Mucosa of descending colon (tissue), 3 donors: ENCODE measurements at regions not wholly inside any gene's neighbourhood (a gene's known extent, or its start where the extent isn't known, plus 50 kb on each side); places are given as distances from the start of the nearest gene placed in this dataset.
A peak's percentile ranks its signal among the peaks of the same experiment; 100 is the strongest.

ENCODE experiments used
- ATAC-seq: fragments of 200-7000 bp; cut with Tn5 transposase; one replicate; pipeline ENCODE4 v1.9.1; 2020; ENCODE audit warnings: mild to moderate bottlenecking, moderate library complexity
- DNase-seq, 3 donors: peaks; one replicate each; pipeline ENCODE4 v3.0.0-alpha.2; 2020
- H3K36me3 ChIP-seq: fragments of 200-600 bp; one replicate; pipeline ENCODE4 v1.8.0; 2021; ENCODE audit warnings: low read depth, mild to moderate bottlenecking
- H3K4me1 ChIP-seq: fragments of 200-600 bp; one replicate; pipeline ENCODE4 v1.8.0; 2021; ENCODE audit warnings: low read depth, mild to moderate bottlenecking
- H3K4me3 ChIP-seq: fragments of 200-600 bp; one replicate; pipeline ENCODE4 v1.8.0; 2021; ENCODE audit warnings: mild to moderate bottlenecking
- H3K9me3 ChIP-seq: fragments of 200-600 bp; one replicate; pipeline ENCODE4 v1.8.0; 2021; ENCODE audit warnings: mild to moderate bottlenecking
- CTCF ChIP-seq: fragments of 200-600 bp; IDR thresholded peaks from one replicate; pipeline ENCODE4 v1.8.0; 2022; ENCODE audit warnings: antibody characterized with exemption, mild to moderate bottlenecking
- intact Hi-C, 2 donors: fragments of 100-400 bp; cut with DNase I in 1 of 2; cut with micrococcal nuclease in 1 of 2; formaldehyde crosslinking; loops; one replicate each; pipeline versions ENCODE4 v1.11.0 to v1.11.1; 2022; cut with DNase I, micrococcal nuclease
- donor health status: DM: no; HTN: no; CAD: no; lungs with moderate emphysema.
- donor health status: DM: no; HTN: no; CAD: no.
- donor health status: DM: no; HTN: yes; CAD: no.

GRCh38 chr20:19966840-19967239 lies 50.3 kb upstream of the NAA20 start:
- H3K36me3 ChIP-seq = no peaks in the 10 kb centered on the region
- peak in 1 of 3 donors; percentile 39 for DNase-seq
- ATAC-seq = peak; percentile 75

More at GRCh38 chr20:19966840-19967239, 50.3 kb upstream of the NAA20 start:
- H3K4me1 ChIP-seq = peaks cover 3% of the 10 kb centered on the region
- no peak overlapping the region for H3K4me3 ChIP-seq
- intact Hi-C loops = no loop called here
- H3K9me3 ChIP-seq = no peaks in the 10 kb centered on the region
- TF ChIP-seq CTCF = no peak
